Activated CD8-positive, alpha-beta memory T cell treated with anti-CD3 and anti-CD28 coated beads, Interleukin-2, amount 50 U/mL, for 48 hours (primary cell): ENCODE measurements at regions not wholly inside any gene's neighbourhood (a gene's known extent, or its start where the extent isn't known, plus 50 kb on each side); places are given as distances from the start of the nearest gene placed in this dataset.

Source experiments
- DNase-seq: peaks from one replicate; pipeline ENCODE4 v3.0.0-alpha.2; 2020

DNA sequence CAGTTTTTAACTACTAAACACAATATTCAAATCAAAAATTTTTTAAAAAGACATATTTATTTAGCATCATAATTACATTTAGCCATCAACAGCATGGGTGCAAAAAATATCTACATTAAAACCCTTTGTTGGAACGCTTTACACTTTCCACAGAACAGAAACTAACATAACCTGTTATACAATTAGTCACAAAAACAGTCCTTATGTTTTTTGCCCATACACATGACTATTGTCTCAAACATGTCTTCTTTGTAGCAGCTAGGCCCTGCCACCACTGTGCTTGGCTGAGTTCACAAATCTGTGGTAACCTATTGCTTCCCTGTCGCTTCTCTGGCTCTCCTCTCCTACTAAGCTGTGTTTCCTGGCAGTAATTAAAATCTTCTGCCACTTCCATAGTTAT is 1350.0 kb upstream of the ADGRL2 start:
- no peak for DNase-seq

DNA sequence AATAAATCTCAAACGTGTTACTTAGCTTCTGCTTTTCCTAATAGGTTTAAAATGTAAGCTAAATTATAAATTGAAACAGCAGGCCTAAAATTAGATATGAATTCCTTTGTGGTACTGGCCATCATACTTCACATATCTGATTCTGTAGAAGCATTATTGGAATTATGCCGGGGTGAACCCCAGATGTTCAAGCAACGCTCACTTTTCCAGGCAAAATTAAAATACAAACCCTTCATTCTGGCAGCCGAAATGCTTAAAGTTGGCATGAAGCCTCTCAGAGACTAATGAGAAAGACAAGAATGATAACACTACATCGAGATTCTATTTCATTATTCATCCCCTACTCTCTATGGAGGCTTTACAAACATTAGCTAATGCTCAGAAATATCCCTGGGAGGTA is 1352.7 kb upstream of the ADGRL2 start:
- DNase-seq, result no peak

DNA sequence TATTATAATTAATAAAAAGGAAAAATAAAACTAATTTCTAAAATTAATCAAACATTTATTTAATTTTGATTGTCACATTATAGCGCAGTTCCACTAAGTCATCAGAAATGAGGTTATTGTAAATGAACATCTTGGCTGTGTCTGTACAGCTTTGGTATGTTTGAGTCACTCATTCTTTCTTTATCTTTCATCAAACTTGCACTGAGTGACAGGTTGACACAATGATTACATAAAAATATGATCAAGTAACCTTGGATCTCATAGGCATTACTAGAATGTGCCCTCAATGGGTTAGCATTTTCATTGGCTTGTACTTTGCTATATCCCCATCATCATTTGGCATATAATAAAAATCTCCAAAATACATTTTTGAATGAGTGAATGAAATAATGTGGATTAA is 1353.2 kb upstream of the ADGRL2 start:
- DNase-seq, result no peak

DNA sequence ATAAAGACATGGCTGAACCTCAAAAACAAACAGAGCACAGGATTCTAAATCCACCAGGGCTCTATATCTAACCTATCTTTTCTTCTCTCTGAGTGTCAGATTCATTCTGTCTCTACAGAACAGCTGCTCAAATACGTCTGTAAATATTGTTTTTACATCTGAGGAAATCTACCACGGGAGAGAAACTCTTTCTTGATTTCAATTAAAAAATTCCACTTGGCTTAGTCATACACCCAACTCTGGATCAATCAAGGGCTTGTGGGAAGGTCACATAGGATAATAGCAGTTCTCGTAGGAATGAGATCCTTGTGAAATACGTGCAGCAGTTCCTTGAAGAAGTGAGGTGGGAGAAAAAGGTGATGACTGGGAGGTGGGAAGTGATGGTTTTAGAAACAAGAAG is 1355.7 kb upstream of the ADGRL2 start:
- no peak for DNase-seq

DNA sequence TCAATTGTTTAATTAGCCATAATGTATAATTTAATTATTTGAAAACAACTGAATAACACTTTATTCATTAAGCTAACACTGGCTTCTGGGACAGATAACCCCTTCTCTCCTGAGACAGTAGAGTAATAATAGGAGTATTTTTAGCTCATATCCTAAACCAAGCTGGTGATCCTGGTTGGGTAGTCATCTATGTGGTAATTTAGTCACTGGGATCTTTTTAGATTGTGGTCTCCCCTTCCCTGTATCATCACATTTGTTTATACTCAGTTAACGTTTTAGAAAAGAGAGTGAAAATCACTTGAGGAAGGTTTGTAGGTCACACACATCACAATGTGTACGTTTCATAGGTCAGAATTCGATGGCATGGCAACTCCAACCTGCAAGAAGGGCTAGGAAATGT is 1356.6 kb upstream of the ADGRL2 start:
- DNase-seq, result no peak

DNA sequence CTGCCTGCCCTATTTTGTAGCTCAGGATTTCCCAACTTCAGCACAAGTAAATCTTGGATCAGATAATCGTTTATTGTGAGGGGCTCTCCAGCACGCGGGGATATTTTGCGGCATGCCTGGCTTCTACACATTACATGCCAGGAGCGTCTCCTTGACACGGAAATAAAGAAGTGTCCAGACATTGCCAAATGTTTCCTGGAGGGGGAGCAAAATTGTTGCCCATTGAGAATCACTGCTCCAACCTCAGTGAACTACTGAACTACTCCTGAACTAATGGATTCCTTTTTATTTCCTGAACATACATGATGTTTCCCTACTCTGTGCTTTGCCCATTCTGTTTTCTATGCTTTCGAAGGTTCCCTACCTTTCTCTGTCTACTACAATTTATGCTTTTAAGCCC is 1359.1 kb upstream of the ADGRL2 start:
- no peak for DNase-seq

DNA sequence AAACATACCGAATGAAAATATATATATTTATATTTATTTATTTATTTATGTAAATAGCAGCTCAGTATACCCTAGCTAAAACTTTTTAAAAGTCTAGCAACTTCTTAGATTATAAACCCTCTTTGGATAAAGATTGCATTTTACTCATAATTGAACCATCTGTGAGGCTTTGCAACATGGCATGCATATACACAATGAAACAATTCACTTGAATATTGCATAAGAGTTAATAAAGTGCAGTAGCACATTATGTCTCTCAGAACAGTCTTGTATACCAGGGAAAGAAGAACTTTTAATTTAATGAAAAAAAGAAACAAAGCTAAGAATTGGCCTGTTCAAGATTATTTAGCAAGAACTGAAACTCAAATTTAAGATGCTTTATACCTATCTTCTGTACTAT is 1363.9 kb upstream of the ADGRL2 start:
- DNase-seq, result no peak

DNA sequence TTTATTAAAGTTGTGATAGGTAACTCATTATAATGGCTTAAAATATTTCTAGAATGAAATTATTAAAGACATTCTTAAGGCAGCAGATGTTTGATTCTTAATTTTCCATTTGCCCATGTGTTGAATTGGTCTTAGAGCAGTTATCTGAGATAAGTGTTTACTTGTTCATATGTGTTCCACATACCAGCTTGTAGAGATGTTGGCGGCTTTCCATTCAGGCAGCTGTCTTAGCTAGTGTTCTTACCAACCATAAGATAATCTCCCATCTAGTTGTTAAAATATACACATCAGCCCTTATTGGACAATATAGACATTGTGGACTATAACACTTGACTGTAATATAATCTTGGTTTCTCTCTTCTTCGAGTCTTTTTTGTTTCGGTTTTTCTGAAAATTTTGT is 1372.9 kb upstream of the ADGRL2 start:
- DNase-seq, result no peak

- DNase-seq, result no peak
Measured at GRCh38 chr1:80424249-80424648, 1376.5 kb upstream of the ADGRL2 start.

GRCh38 chr1:80418134-80418533 is 1382.6 kb upstream of the ADGRL2 start:
- DNase-seq, result no peak

DNA sequence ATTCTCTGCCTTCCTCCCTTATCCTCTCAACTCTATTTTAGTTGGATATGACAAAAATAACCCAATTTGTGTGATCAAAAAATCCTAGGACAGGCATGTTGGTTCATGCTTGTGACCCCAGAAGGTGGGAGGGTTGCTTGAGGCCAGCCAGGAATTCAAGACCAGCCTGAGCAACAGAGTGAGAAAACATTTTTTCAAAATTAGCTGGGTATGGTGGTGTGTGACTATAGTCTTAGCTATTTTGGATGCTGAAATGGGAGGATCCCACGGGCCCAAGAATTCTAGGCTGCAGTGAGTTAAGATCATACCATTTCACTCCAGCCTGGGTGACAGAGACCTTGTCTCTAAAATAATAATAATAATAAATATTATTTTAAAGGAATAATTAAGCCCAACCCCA is 1383.1 kb upstream of the ADGRL2 start:
- no peak for DNase-seq

DNA sequence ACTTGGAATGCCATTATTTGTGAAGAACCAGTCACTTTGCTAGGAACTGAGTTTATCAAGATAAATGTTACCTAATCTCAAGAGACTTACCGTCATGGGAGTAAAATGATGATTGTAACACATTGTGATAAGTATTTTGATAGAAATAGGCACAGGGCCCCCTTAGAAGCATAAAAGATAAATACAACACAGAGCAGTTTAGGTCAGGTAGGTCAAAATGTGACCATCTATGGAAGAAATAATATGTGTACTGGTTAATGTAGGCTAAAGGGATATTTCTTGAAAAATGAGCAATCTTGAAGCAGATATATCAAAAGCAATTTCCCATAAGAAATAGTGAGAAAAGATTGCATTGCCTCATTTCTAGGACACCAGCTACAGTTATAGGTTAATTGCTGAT is 1386.8 kb upstream of the ADGRL2 start:
- no peak for DNase-seq

DNA sequence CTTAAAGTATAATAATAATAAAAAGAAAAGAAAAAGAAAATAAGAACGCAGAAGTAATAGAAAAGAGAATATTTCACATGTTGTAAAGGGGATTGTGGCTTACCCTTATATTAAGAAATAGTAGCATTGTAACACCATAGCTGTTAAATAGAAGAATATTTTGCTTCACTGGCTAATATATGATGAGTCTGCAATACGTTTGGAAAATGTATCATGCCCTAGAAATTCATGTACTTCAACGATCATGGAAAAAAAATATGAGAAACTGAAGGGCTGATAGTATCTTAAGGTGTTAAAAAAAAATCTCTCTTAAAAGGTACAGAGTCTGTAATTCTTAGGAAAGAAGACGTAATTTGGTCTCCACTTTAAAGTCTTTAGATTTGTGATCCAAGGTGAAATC is 1390.5 kb upstream of the ADGRL2 start:
- no peak for DNase-seq

- DNase-seq, result no peak
Measured at GRCh38 chr1:80403471-80403893, 1397.0 kb upstream of the ADGRL4 start.

DNA sequence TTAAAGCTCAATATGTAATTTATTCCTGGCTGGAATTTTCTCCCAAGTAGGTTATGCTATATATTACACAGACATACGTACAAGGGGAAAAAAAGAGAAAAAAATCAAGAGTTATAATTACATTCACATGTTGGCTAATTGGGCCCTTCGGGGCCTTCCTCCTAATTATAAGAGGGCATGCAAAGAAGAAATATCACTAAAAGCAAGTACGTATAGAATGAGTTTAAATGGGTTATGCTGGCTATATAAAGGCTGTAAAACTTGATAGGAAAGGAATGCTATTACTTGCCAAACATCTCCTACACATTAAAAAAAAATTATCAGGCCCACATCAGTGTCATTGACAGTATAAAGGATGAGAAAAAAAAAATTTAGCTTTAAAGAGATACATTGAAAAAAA is 1396.1 kb upstream of the ADGRL4 start:
- DNase-seq, result no peak

GRCh38 chr1:80401757-80402156 is 1395.2 kb upstream of the ADGRL4 start:
- no peak for DNase-seq

GRCh38 chr1:80392529-80392928 is 1386.0 kb upstream of the ADGRL4 start:
- DNase-seq, result no peak

- no peak for DNase-seq
Measured at GRCh38 chr1:80385650-80386049, 1379.1 kb upstream of the ADGRL4 start.

GRCh38 chr1:80384959-80385358 is 1378.4 kb upstream of the ADGRL4 start:
- DNase-seq, result no peak

- DNase-seq, result no peak
Measured at GRCh38 chr1:80384083-80384830, 1377.7 kb upstream of the ADGRL4 start.

DNA sequence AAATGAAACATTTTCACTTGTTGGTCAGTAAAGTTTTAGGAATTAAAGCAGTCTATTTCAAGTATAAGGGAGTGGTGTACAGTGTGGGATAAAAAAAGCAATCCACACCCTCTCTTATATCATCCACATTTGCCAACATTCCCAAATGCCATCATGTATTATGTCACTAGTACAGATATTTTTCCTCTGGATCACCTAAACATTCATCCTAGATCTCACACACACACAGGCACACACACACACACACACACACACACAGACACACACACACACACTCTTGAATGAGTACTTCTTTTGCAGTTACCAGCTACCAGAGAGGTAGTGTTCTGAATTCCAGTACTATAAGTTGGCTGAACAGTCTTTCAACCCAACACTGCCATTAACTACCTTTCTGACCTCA is 1369.1 kb upstream of the ADGRL4 start:
- DNase-seq, result no peak

- no peak for DNase-seq
Measured at GRCh38 chr1:80375109-80375508, 1368.6 kb upstream of the ADGRL4 start.

GRCh38 chr1:80369780-80370179 is 1363.2 kb upstream of the ADGRL4 start:
- no peak for DNase-seq

GRCh38 chr1:80367058-80367457 is 1360.5 kb upstream of the ADGRL4 start:
- DNase-seq, result no peak

GRCh38 chr1:80365359-80366021 is 1359.0 kb upstream of the ADGRL4 start:
- no peak for DNase-seq
